Epithelial cell of prostate (primary cell): ENCODE measurements at regions not wholly inside any gene's neighbourhood (a gene's known extent, or its start where the extent isn't known, plus 50 kb on each side); places are given as distances from the start of the nearest gene placed in this dataset.
"Not testable (repeated sequence)": the region's sequence is repeated elsewhere in the genome, so short reads cannot be mapped to it uniquely, and the experiment has no call there.

Experiments used
- DNase-seq: peaks from one replicate; pipeline ENCODE4 v3.0.0-alpha.2; 2011; ENCODE audit warnings: low read depth, low spot score
- H3K27ac ChIP-seq: fragments of 450-650 bp; 2 replicates; pipeline ENCODE4 v1.5.1; 2017; ENCODE audit warnings: mild to moderate bottlenecking

DNA sequence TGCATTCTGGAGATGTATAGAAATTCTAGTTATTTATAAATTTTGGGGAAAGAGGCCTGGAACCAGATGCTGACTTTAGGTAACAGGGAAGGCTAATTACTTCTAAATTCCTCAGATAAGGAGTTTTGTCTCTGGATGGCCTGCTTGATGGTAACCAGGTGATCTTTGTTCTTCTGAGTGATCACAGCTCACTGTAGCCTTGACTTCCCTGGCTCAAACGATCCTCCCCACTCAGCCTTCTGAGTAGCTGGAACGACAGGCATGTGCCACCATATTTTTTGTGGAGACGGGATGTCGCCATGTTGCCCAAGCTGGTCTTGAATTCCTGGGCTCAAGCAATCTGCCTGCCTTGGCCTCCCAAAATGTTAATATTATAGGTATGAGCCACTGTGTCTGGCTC, 54.4 kb upstream of the MSH6 start:
- DNase-seq, result no peak
- H3K27ac ChIP-seq, result no peak overlapping the region

DNA sequence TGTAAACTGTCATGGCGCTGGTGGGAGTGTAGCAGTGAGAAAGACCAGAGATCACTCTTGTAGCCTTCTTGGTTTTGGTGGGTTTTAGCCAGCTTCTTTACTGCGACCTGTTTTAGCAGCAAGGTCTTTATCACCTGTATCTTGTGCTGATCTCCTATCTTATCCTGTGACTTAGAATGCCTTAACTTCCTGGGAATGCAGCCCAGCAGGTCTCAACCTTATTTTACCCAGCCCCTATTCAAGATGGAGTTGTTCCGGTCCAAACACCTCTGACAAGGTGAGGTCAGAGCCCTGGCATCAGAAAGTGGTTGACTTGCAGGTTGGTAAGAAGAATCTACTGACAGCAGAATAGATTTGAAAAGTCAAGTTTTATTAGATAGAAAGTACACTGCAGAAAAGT, 55.0 kb upstream of the MSH6 start:
- DNase-seq, result no peak
- H3K27ac ChIP-seq, result no peak overlapping the region

DNA sequence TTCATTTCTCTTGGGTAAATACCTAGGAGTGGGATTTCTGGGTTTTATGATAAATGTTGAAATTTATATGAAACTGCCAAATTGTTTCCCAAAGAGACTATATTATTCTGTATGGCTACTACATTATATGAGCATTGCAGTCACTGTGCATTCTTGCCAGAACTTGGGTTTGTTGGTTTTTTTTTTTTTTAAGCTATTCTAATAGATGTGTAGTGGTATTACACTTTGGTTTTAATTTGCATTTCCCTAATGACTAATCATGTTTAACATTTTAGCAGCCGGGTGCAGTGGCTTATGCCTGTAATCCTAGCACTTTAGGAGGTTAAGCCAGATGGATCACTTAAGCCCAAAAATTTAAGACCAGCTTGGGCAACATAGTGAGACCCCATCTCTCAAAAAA, 56.0 kb upstream of the MSH6 start:
- not testable (repeated sequence) for H3K27ac ChIP-seq, DNase-seq

GRCh38 chr2:47725808-47726207, 57.1 kb upstream of the MSH6 start:
- H3K27ac ChIP-seq, result no peak overlapping the region
- no peak for DNase-seq

DNA sequence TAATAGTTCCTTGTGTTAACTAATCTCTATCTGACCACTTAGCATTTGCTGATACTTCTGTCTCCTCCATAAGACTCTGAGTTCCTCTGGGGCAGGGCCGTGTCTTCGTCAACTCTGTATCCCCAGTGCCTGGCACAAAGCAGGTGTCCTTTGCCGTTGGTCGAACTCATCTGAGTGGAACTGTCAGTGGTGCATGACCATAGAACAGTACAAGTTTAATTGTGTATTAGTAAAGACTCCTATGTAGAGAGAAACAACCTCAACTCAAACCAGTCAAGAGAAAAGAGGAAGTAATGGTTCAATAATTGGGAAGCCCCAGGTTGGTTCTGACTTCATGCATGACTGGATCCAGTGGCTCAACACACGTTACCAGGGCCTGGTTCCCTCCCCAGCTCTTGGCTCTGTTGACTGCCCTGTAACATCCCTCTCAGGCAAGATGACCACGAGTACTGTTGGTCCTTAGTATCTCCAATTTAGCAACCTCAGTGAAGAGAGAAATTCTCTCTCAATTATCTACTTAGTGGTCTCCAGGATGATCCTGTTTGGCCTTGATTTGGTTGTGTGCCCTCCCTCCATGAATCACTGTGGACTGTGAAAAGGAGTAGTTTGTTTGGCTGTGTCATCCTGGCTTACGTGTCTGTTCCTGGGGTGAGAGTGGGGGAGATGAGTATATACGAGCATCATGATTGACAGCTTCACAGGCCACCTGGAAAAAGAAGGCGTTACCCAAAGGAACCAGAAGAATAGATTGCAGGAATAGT, 58.5 kb upstream of the MSH6 start:
- peak; percentile 26 for DNase-seq
- H3K27ac ChIP-seq, result no peak overlapping the region

DNA sequence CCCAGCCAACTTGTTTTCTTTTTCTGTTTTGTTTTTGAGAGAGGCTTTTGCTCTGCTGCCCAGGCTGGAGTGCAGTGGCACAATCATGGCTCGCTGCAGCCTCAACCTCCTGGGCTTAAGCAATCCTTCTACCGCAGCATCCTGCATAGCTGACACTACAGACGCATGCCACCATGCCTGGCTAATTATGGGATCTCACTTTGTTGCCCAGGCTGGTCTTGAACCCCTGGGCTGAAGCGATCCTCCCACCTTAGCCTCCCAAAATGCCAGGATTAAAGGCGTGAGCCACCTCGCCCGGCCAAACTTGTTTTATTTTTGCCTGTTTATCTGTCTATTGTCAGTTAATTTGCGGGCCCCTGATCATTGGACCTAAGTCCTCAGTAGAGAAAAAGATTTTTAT, 61.6 kb upstream of the MSH6 start:
- DNase-seq, result no peak

GRCh38 chr2:47720559-47720958, 62.4 kb upstream of the MSH6 start:
- DNase-seq, result no peak
- H3K27ac ChIP-seq, result no peak overlapping the region

More for the DNA sequence above, 61.6 kb upstream of the MSH6 start:
- no peak overlapping the region for H3K27ac ChIP-seq

GRCh38 chr2:47720036-47720435, 62.9 kb upstream of the MSH6 start:
- DNase-seq, result no peak
- H3K27ac ChIP-seq, result no peak overlapping the region

- no peak for DNase-seq
- H3K27ac ChIP-seq, result no peak overlapping the region
These were observed 63.8 kb upstream of the MSH6 start for GRCh38 chr2:47719099-47719498.

DNA sequence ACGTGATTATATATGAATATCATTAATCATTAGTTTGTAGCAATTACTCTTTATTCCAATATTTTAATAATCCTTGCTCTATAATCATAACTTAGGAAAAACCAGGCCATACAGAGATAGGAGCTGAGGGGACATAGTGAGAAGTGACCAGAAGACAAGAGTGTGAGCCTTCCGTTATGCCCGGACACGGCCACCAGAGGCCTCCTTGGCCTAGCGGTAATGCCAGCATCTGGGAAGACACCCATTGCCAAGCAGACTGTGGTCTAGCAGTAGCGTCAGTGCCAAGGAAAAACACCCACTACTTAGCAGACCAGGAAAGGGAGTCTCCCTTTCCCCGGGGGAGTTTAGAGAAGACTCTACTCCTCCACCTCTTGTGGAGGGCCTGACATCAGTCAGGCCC, 66.6 kb upstream of the MSH6 start:
- H3K27ac ChIP-seq, DNase-seq: not testable (repeated sequence)

DNA sequence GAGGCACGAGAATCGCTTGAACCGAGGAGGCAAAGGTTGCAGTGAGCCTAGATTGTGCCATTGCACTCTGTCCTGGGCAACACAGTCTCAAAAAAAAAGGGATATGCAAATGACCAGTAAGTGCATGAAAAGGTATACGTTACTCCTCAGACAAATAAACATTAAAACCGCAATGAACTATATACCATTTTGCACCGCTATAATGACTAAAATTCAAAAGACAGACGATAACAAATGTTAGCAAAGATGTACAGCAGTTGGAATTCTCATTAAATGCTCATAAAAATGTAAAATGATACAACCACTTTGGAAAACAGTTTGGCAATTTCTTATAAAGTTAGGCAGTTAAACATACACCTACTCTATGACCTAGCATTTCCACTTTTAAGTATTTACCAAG, 67.4 kb upstream of the MSH6 start:
- DNase-seq, result no peak
- H3K27ac ChIP-seq, result no peak overlapping the region

GRCh38 chr2:47708801-47709499, 74.0 kb upstream of the MSH6 start:
- DNase-seq, result no peak
- H3K27ac ChIP-seq, result no peak overlapping the region

DNA sequence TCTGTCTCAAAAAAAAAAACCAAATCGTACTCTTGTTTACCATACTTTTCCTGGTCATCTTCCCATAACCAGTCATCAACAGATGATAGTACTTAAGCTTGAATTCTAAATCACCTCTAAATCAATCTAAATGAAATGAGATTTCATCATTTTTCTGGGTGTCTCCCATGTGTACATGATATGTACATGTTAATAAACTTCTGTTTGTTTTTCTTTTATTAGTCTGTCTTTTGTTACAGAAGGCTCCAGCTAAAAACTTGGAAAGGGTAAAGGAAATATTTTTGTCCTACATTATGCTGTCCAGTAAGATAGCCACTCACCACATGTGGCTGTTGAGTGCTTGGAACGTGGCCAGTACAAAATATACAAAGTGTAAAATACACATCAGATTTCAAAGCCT, 78.7 kb upstream of the MSH6 start:
- H3K27ac ChIP-seq, result no peak overlapping the region
- DNase-seq, result no peak

DNA sequence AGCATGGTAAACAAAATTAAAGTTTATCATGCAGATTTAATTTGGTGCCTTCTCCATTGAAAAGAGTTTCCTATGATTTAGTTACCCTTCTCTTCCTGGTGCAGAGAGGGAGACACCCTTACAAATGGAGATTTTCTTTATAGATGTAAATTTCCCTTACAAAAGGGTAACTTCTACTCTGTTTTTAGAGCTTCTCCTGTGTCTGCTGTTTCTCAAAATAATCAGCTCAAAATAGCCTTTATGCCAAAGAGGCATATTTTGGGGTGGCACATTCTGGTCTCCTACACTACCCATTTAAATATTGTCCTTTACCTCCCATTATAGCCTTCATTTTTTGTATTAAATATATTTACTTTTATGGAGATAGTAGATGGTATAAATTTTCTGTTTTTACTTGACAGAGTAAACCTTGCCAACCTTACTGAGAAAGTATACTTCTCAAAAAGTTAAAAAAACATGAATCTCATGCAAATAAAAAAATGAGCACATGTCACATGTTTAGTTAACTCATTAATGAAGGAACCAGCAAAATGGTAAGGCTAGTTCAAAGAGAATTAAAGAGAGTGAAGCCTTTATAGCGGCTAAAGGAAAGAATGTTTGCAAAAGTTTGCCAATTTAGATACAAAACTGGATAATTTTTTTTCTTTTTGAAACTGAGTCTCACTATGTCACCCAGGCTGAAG, 83.3 kb upstream of the MSH6 start:
- no peak for DNase-seq
- H3K27ac ChIP-seq, result no peak overlapping the region

- not testable (repeated sequence) for H3K27ac ChIP-seq, DNase-seq
These were observed 84.4 kb upstream of the MSH6 start for GRCh38 chr2:47698436-47698972.

DNA sequence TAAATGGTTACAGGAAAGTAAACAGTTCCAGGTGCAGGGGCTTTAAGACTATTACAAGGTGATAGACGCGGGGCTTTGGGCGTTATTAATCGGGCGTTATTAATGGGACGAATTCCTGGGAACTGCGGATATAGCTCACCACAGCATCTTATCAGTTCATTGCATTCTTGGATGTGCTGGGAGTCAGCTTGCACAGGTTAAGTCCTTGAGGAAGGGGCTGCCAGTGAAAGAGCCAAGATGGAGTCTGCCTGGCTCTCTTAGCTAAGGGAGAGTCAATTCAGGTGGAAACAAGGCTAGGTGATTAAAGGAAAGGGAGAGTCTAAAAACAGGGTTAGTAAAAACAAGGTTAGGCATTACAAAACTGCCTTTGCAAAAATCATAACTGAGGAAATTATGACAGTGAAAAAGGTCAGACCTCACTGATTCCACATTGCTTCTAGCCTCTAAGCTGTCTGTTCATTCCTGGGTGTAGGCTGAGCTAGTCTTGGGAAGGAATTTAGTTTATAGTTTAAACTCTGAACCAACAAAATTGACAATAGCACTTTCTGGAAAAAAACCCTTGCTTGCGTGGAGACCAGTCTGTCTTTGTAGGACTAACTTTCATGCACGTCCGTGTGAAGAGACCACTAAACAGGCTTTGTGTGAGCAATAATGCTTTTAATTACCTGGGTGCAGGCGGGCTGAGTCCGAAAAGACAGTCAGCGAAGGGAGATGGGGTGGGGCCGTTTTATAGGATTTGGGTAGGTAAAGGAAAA, 85.1 kb upstream of the MSH6 start:
- not testable (repeated sequence) for H3K27ac ChIP-seq, DNase-seq

- no peak for DNase-seq
- no peak overlapping the region for H3K27ac ChIP-seq
These were observed 85.8 kb upstream of the MSH6 start for GRCh38 chr2:47697000-47697601.

- H3K27ac ChIP-seq, result no peak overlapping the region
- no peak for DNase-seq
These were observed 86.5 kb upstream of the MSH6 start for GRCh38 chr2:47696478-47696831.

GRCh38 chr2:47695800-47696477, 87.0 kb upstream of the MSH6 start:
- DNase-seq, result no peak
- no peak overlapping the region for H3K27ac ChIP-seq
